Activated T-cell treated with anti-CD3 and anti-CD28 coated beads for 4 hours (primary cell): ENCODE measurements at regions not wholly inside any gene's neighbourhood (a gene's known extent, or its start where the extent isn't known, plus 50 kb on each side); places are given as distances from the start of the nearest gene placed in this dataset.
"Not testable (repeated sequence)": the region's sequence is repeated elsewhere in the genome, so short reads cannot be mapped to it uniquely, and the experiment has no call there.

Source experiments
- DNase-seq: peaks from one replicate; pipeline ENCODE4 v3.0.0-alpha.2; 2020

DNA sequence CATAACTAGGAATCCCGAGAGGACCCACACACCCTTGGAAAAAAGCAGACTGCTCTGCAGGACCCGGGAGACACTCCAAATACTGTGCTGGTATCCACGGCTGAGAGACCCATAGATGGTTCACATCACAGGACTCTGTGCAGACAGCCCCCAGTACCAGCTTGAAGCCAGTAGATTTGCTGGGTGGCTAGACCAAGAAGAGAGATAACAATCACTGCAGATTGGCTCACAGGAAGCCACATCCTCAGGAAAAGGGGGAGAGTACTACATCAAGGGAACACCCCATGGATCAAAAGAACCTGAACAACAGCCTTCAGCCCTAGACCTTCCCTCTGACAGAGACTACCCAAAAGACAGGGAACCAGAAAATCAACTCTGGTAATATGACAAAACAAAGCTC lies 223.8 kb upstream of the LRATD1 start:
- DNase-seq: no peak

- DNase-seq: no peak
Observed at GRCh38 chr2:14417551-14417950, 215.0 kb upstream of the LRATD1 start.

GRCh38 chr2:14418115-14418514 lies 214.4 kb upstream of the LRATD1 start:
- no peak for DNase-seq

DNA sequence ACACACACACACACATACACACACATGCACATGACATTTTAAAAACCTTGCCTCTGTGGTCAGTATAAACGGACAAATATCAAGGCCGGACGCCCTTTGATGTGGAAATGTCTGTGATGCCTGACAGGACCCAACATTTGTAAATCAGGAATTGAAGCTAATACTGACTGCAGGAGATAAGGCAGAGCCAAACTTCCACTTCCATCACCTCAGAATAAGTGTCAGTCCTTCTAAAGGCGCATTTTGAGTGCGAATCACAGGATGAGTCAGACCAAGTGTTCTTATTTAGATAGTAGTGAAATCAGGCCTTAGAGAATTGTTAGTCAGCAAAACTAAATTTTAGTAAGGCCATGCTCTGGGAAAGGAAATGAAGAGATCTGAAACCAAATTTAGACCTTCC lies 211.7 kb upstream of the LRATD1 start:
- no peak for DNase-seq

GRCh38 chr2:14422426-14422825 lies 210.1 kb upstream of the LRATD1 start:
- DNase-seq: no peak

DNA sequence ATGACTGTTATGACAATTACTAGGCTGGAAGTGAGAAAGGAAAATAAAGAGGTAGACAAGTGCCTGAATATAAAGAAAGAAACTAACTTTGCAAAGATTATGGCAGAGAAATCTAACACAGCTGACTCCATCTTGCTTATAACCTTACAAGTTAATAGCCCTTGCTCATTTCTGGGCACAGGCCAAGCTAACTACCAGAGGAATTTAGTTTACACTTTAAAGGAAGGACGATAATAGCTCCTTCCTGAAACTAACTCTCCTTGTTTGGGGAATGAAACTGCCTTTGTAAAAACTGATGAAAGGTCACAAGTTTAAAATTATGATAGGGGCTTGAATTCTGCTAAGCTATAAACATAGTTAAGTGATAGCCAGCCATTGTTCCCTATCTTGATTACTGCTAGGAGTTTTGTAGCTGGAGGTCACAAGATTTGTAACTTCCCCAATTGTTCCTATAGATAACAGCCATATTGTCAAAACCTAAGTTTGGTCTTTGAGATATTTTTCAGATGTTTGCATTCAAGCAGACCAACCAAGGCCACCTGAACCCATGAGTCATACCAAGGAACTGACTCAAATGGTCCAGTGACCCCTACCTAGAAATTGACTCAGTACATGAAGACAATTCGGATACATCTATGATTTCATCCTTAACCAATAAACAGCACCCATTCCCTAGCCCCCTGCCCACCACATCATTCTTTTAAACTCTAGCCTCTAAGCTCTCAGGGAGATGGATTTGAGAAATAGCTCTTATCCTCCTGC lies 209.2 kb upstream of the LRATD1 start:
- no peak for DNase-seq

GRCh38 chr2:14424478-14425390 lies 207.8 kb upstream of the LRATD1 start:
- DNase-seq: no peak

GRCh38 chr2:14425869-14426268 lies 206.6 kb upstream of the LRATD1 start:
- no peak for DNase-seq

DNA sequence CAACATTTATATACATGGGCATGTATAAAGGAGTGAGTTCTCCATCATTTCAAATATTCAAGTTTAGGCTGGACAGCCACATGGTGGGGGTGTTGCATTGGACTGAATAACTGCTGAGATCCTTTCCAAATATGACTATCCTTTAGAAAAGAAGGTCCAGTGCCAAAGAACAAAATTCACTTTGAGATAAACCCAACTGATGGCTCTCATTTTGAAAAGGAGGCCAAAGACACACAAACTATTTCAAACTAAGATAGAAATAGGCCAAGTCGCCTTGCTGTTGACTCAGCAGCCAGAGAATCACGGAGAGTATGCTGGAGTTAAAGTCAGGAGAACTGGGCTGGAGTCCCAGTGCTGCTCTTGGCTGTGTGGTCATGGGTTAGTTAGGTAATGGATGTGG lies 204.5 kb upstream of the LRATD1 start:
- no peak for DNase-seq

- DNase-seq: no peak
Observed at GRCh38 chr2:14433946-14434495, 198.5 kb upstream of the LRATD1 start.

GRCh38 chr2:14445670-14446069 lies 186.8 kb upstream of the LRATD1 start:
- no peak for DNase-seq

DNA sequence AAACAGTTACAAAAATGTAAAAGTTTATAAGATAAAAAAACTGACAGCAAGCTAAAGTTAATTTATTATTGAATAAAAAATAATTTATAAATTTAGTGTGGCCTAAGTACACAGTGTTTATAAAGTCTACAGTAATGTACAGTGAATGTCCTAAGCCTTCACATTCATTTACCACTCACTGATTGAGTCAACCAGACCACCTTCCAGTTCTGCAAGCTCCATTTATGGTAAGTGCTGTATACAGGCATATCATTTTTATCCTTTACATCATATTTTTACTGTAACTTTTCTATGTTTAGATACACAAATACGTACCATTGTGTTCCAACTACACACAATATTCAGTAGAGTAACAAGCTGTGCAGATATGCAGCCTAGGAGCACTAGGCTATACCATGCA lies 184.2 kb upstream of the LRATD1 start:
- no peak for DNase-seq

GRCh38 chr2:14451312-14451711 lies 181.2 kb upstream of the LRATD1 start:
- DNase-seq: no peak

DNA sequence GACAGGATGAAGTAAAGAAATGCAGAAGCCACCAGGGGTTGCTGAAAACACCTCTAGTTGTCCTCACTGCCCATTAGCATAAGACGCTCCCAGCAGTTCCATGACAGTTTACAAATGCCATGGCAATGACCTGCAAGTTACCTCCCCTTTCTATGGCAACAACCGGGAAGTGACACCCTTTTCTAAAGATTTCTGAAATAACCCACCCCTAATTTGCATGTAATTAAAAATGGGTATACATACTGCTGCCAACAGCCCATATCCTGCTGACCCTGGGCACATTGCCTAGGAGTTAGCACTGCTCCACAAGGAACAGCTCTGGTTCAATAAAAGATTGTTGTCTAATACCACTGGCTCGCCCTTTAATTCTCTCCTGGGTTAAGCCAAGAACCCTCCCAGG lies 178.3 kb upstream of the LRATD1 start:
- DNase-seq: no peak

DNA sequence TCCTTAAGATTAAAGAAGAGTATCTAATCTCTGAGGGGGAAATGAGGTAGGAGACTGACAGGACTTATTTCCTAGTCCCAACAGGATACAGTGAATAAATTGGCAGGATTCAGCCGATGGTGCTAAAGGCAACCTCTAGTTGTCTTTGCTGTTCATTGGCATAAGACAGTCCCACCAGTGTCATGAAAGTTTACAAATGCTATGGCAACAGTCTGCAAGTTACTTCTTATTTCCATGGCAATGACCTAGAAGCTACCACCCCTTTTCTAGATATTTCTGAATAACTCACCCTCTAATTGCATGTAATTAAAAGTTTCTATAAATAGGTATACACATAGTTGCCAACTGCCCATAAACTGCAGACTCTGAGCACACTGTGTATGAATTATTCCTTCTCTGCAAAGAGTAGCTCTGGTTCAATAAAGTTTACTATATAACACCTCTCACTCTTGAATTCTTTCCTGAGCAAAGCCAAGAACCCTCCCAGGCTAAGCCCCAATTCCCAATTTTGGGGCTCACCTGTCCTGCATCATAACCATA lies 172.7 kb upstream of the LRATD1 start:
- no peak for DNase-seq

DNA sequence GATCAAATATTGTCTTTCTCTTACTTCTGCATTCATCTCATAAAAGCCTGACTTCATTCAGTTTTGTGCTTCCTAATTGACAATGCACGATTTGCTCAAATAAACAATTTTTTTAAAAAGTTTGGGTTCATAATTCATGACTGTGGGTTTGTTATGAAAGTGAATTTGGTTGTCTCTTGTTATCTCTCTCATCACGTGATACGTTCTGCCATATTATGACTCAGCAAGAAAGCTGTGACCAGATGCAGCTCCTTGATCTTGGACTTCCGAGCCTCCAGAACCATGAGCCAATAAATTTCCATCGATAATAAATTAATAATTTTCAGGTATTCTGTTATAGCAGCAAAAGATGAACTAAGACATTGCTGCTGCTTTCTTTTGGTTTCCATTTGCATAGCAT lies 156.5 kb upstream of the LRATD1 start:
- DNase-seq: no peak

DNA sequence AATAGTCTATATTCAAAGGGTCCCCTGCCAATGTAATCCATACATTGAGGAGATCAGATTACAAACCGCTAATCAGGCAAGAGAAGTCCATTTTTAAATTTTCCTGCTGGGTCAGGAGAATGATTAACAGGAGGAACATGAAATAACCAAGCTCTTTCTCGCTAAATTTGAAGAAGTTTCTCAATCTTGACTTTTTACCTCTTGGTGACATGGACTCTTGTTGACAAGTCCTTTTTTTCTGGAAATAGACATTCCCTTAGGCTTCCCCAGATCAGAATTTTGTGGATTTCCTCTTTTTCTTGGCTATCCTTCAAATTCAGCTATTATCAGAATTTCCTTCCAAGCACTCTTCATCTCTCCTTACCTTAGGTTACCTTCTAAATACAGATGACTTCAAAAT lies 153.0 kb upstream of the LRATD1 start:
- no peak for DNase-seq

GRCh38 chr2:14480120-14480519 lies 152.4 kb upstream of the LRATD1 start:
- no peak for DNase-seq

DNA sequence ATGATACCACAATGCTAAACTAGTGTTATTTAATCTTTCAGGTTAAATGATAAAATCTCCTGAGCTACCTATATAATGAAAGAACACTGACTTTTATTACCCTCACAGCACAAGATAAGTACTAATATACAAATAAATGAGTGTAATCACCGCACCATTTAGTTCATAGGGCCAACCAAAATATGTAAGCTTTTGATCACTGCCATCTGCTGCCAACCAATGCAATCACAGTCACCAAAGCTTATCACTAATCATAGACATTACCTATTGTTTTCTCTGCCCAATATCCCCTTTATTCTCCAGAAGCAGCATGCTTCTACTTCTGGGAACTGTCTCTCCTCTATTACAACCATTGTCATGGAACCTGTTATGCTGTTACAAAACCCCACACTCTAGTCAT lies 151.6 kb upstream of the LRATD1 start:
- DNase-seq: no peak

DNA sequence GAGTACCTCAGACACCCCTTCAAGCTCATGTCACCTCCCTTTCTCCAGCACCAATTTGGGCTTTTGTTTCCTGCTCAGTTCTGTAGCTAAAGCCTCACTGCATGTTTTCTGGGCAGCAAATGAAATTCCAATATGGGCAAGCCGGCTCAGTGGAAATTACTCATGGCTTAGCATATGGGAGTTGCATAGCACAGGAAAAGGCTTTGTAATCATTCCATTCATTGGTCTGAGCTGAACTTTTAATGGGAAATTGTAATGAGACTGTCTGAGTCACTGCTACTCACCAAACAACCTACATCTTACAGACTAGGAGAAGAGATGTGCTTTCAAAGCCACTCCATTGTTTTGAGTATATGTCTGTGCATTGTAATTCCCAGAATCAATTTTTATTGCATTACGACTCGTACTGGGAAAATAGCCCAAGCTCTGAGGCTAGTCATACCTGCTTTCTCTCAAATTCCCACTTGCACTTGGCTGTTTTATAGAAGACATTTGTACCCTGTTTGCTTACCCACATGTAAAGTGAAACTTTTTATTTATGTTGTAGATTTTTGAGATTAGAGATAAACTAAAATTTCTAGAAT lies 139.5 kb upstream of the LRATD1 start:
- DNase-seq: no peak

DNA sequence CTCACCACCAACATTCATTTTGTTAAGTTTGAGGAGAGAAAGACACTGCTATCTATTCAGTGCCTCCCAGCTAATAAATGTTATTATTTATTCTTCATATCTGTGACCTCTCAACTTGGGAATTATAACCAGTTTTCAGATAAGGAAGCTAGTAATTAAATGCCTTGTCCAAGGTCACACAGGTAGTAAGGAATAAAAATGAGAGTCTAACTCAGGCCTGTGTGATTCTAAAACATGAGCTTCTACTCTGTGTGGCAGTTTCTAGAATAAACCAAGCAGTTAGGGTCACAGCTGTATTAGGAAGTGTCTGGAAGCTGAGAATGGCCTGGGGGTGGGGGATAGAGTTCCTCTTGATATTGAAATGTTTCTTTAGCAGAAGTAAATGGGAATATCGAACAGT lies 137.8 kb upstream of the LRATD1 start:
- DNase-seq: no peak

GRCh38 chr2:14501061-14501460 lies 131.5 kb upstream of the LRATD1 start:
- no peak for DNase-seq

DNA sequence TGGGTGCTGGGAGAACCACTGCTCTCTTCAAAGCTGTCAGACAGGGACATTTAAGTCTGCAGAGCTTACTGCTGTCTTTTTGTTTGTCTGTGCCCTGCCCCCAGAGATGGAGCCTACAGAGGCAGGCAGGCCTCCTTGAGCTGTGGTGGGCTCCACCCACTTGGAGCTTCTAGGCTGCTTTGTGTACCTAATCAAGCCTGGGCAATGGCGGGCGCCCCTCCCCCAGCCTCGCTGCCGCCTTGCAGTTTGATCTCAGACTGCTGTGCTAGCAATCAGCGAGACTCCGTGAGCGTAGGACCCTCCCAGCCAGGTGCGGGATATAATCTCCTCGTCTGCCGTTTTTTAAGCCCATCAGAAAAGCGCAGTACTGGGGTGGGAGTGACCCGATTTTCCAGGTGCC lies 125.6 kb upstream of the LRATD1 start:
- DNase-seq: not testable (repeated sequence)
